Astrocyte of the cerebellum (primary cell): ENCODE measurements at regions not wholly inside any gene's neighbourhood (a gene's known extent, or its start where the extent isn't known, plus 50 kb on each side); places are given as distances from the start of the nearest gene placed in this dataset.

Experiments used
- DNase-seq: peaks from one replicate; pipeline ENCODE4 v3.0.0-alpha.2; 2011; ENCODE audit warnings: low read depth
- H3K4me3 ChIP-seq: 2 replicates; pipeline ENCODE4 v1.5.1; 2011; ENCODE audit warnings: mild to moderate bottlenecking, low read depth, low read length, moderate library complexity
- CTCF ChIP-seq: IDR thresholded peaks from 2 replicates; pipeline ENCODE4 v1.5.1; 2012; ENCODE audit warnings: low read length, low read depth, moderate library complexity, mild to moderate bottlenecking; ENCODE audit errors: missing control alignments
- in situ Hi-C: cut with HindIII; loops from 2 replicates; pipeline ENCODE4 v1.10.0; 2017; ENCODE audit warnings: low sequenced_read_pairs

DNA sequence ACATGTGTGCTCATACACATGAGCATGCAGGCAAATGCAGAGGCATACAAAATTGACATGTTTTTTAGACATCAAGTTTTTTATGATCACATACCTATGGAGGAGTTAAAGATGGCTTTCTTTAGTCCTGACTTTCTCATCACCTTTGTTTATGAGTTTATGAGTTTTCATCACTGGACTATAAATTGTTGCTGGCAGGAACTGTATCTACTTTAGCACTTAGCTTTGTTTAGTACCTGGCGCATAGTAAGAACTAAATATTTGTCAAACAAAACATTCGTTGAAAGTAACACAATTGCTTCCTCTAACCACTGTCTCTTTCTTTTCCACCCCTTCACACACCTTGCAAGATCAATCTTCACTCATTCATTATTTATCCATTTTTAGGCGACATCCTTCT lies 182.6 kb downstream of the SUCNR1 start:
- H3K4me3 ChIP-seq, result no peak overlapping the region
- in situ Hi-C loops, result no loop called here
- no peak for DNase-seq
- no peak for TF ChIP-seq CTCF

DNA sequence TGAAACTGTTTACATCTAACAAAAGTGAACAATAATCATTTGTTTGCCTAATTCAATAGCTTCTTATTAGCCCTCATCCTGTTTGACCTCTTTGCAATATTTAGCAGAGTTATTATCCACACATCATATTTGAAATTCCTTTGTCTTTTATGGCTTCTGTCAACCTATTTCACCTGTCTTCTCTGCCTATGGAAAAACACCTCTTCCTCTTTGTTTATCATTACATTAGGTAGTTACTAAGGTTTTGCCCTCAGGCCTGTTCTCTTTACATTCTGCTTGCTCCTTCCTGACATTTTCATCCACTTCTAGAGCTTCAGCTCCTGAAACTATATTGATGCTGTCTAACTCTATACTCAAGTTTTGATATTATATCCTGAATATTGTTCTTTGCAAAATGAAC lies 183.0 kb downstream of the SUCNR1 start:
- no peak for TF ChIP-seq CTCF

DNA sequence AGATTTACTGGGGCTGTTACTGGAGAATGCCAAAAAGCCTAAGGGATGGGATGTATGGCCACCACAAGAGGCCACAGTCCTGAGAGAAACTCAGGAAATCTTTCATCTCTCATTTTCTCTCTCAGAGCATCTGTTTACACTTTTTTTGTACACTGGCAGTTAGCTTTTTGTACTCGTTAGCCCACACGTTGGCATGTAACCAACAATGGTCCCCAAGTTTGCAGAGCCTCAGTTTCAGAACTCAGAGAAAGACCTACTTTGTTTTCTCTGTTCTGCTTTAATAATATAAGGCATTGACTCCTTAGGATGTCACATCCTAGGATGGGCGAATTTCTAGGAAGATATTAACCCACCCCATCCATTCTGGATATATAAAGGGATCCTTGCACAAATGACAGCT lies 183.5 kb downstream of the SUCNR1 start:
- no peak overlapping the region for H3K4me3 ChIP-seq
- in situ Hi-C loops, result no loop called here
- DNase-seq, result no peak
- no peak for TF ChIP-seq CTCF

More for the DNA sequence above, 183.0 kb downstream of the SUCNR1 start:
- DNase-seq, result no peak
- no peak overlapping the region for H3K4me3 ChIP-seq
- in situ Hi-C loops, result no loop called here

DNA sequence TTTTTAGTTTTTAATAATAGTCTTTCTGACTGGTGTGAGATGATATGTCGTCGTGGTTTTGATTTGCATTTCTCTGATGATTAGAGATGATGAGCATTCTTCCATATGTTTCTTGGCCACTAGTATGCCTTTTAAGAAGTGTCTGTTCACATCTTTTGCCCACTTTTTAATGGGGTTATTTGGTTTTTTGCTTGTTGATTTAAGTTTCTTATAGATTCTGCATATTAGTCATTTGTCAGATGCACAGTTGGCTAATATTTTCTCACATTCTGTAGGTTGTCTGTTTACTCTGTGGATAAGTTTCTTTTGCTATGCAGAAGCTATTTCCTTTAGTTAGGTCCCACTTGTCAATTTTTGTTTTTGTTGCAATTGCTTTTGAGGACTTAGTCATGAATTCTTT lies 185.4 kb downstream of the SUCNR1 start:
- DNase-seq, result no peak
- TF ChIP-seq CTCF, result no peak
- H3K4me3 ChIP-seq, result no peak overlapping the region
- in situ Hi-C loops, result no loop called here

DNA sequence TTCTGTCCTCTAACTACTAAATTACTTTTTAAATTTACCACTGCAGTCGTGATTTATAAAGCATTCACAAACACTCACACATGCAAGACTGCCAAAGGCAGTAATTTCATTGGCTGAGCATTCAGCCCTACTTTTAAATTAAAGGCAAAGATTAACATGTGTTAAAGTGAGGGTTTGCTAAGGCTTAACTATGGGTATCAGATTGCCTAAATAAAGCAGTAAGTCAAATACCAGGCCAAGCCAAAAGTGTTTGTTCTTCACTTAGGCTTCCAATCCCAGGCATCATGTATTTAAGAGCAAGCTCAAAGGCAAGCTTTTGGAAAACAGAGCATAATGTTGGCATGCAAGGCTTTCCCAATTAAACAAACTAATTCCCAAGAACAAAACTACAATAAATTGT lies 187.3 kb downstream of the SUCNR1 start:
- no peak for DNase-seq
- in situ Hi-C loops, result no loop called here
- no peak overlapping the region for H3K4me3 ChIP-seq
- TF ChIP-seq CTCF, result no peak

DNA sequence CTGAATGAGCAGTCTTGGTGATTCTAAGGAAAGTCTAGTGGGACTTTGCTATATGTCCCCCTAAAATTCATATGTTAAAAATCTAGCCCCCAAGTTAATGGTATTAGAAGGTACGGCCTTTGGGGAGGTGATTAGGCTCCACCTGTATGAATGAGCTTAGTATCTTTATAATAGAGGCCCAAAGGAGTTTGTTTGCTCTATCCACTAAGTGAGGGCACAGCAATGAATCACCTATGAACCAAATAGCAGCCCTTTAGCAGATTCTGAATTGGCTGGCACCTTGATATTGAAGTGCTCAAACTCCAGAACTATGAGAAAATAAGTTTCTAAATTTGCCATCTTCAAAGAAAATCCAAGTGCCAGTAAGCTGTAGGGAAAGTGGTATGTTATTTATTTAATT lies 187.9 kb downstream of the SUCNR1 start:
- H3K4me3 ChIP-seq, result no peak overlapping the region
- TF ChIP-seq CTCF, result no peak
- in situ Hi-C loops, result no loop called here

DNA sequence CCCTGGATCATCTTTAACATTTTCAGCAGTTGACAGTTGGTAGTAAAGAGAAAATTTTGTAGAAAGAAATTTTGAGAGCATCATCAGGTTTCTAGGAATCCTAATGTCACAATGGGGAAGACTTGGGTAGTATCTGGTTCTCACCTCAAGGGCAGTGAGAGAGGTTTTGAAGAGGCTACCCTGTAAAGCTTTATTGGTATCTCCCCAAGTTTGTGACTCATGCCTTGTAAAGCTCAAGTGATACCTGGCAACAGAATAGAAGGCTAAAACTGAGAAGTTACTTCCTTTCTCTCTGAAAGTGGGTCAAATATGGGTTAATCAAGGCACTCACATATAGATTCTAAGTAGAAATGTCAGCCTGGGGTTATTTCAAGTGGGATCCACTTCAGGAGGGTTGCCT lies 196.4 kb downstream of the SUCNR1 start:
- no peak for TF ChIP-seq CTCF
- H3K4me3 ChIP-seq, result no peak overlapping the region
- in situ Hi-C loops, result no loop called here
- DNase-seq, result no peak

More for the DNA sequence above, 187.9 kb downstream of the SUCNR1 start:
- no peak for DNase-seq
